DOHH2 (cell line): ENCODE measurements at regions not wholly inside any gene's neighbourhood (a gene's known extent, or its start where the extent isn't known, plus 50 kb on each side); places are given as distances from the start of the nearest gene placed in this dataset.

Experiments
- CTCF ChIP-seq: fragments of 200-600 bp; sonication (generic); IDR thresholded peaks from one replicate; pipeline ENCODE4 v1.5.1; 2014; ENCODE audit warnings: antibody characterized with exemption, mild to moderate bottlenecking, low read depth, low read length; ENCODE audit not compliant: poor library complexity, severe bottlenecking
- EZH2phosphoT487 ChIP-seq: fragments of 200-600 bp; sonication (generic); IDR thresholded peaks from 2 replicates; pipeline ENCODE4 v1.6.1; 2017; ENCODE audit warnings: borderline replicate concordance, mild to moderate bottlenecking, antibody characterized with exemption, low read length, moderate library complexity, mixed read lengths

- no peak for TF ChIP-seq CTCF
- no peak for TF ChIP-seq EZH2phosphoT487
Observed at GRCh38 chr21:20646431-20647165, 351.6 kb upstream of the NCAM2 start.
